GM12874 (cell line): ENCODE measurements at regions not wholly inside any gene's neighbourhood (a gene's known extent, or its start where the extent isn't known, plus 50 kb on each side); places are given as distances from the start of the nearest gene placed in this dataset.

ENCODE experiments used
- CTCF ChIP-seq: IDR thresholded peaks from 2 replicates; pipeline ENCODE4 v1.5.1; 2011; ENCODE audit warnings: low read depth, mild to moderate bottlenecking, control low read depth, low read length, moderate library complexity; ENCODE audit not compliant: insufficient read depth

- no peak for TF ChIP-seq CTCF
Measured at GRCh38 chr2:150900913-150901312, 360.8 kb downstream of the RBM43 start.

DNA sequence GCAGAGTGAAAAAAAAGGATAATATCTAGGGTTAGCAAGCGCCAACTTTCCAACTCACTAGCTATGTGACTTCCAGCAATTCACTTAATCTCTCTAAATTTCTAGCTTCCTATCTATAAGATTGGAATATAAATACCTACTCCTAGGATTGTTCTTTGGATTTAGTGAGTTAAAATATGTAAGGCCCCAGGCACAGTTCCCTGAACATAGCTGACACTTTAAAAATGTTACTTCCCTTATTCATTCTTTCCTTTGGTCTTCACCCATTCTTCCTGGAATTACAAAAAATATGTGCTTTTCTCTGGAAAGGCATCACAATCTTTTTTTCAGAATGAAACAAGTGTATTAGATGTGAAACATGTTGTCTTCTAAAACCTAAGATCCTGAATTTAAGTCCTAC lies 365.7 kb downstream of the RBM43 start:
- TF ChIP-seq CTCF, result no peak

DNA sequence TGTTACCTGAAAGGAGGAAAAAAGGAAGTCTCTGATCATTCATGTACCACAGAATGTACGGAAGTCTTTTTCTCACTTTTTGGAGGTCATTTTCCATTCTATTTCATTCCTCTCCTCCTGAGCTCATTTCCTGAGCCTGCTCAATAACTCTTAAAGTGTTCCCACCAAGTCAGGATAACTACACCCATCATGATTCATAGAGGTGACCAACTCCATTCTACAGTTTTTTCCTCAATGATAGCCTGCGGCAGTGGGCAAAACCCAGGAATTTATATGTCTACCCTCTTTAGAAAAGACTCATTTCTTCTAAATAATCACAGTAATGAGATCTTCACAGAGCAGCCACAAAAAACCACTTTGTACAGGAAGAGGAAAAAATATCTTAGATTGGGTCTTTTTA lies 372.5 kb downstream of the RBM43 start:
- TF ChIP-seq CTCF, result no peak

DNA sequence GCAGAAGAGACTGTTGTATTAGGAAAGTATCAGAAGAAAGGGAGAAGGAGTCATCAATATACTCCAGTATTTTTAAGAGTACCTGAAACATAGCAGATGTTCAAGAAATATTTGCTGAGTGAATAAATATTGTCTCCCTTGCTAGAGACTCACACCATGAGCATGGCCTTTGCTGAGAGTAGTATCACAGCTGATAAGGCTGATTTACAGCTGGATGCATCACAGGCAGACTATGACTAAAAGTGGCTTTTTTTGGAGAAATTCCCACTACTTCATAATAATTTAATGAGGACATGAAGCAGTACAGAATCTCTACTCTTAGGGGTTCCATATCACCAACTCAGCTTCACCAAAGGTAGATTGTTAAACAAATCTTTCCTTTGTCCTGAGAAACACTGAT lies 373.3 kb downstream of the RBM43 start:
- TF ChIP-seq CTCF, result no peak

DNA sequence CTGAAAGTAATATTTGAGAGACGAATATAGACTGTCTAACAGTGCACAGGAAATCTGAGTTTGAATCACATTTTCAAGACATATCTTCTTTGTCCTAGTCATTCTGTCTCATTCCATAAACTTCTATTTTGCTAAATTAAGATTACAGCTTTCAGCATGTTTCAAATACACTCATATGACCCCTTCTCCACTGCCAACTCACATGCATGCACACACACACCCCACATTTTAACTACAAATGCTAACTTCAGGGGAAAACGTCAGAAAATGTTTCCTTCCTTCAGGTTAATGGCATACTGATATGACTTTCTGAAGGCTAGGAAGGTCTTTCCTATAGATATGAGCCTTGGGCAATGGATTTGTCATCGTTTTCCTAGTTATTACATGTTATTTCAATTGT lies 373.7 kb downstream of the RBM43 start:
- TF ChIP-seq CTCF, result no peak

DNA sequence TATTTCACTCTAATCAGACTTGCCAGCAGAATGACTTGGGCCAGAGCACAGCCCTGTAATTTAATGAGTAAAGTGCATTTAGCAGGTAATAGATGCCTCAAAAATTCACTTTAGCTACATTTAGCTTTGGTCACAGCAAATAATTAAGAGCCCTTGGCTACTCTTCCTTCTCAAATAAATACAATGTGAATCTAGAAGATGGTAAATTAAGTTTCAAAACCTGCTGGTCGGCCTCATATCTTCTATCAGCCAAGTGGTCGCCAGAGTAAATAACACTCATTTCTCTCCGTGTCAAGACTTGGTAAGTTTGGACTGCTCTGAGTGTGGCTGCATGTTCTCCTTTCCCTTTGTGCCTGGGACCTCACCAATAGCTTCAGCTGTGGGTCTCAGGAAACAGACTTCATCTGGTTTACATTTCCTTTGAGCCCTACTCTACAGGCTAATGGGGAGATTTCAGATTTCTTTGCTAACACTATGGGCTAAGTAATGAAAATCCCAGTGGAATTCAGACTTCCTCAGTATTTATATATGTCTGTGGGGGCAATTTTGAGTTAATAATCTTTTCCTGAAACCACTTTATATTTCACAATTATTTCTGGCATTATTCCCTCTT lies 375.8 kb downstream of the RBM43 start:
- TF ChIP-seq CTCF, result no peak

DNA sequence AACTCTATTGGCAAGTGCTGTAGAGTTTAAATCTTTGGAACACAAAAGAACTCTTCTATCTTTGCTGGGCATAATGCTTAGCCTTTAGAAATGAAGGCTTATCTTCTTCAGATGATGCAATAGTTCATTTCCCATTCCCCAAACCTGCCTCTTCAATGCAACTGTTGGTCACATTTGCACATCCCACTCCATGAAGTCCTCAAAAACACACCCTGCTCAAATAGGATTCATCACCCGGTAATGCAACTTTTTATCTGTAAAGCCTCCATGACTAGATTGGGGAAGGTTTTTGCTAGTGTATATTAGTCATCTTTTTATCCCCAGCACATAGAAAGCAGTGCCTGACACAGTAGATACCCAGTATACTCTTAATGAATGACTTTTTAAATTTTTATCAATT lies 376.4 kb downstream of the RBM43 start:
- TF ChIP-seq CTCF, result no peak

- TF ChIP-seq CTCF, result no peak
Measured at GRCh38 chr2:150883613-150883895, 378.1 kb downstream of the RBM43 start.
